Ishikawa (cell line): ENCODE measurements at regions not wholly inside any gene's neighbourhood (a gene's known extent, or its start where the extent isn't known, plus 50 kb on each side); places are given as distances from the start of the nearest gene placed in this dataset.

Source experiments
- CREB1 ChIP-seq: IDR thresholded peaks from 2 replicates; pipeline ENCODE4 v1.6.1; 2012; ENCODE audit warnings: low read depth
- EP300 ChIP-seq: IDR thresholded peaks from 2 replicates; pipeline ENCODE4 v1.6.1; 2012; ENCODE audit warnings: borderline replicate concordance
- FOXM1 ChIP-seq: IDR thresholded peaks from 2 replicates; pipeline ENCODE4 v1.6.1; 2012; ENCODE audit warnings: low read depth, borderline replicate concordance
- RAD21 ChIP-seq: IDR thresholded peaks from 2 replicates; pipeline ENCODE4 v1.6.1; 2012; ENCODE audit warnings: low read depth
- TAF1 ChIP-seq: IDR thresholded peaks from 2 replicates; pipeline ENCODE4 v1.6.1; 2012; ENCODE audit warnings: low read depth, mild to moderate bottlenecking
- TF ChIP-seq, protein P1 (sequence below): IDR thresholded peaks from 2 replicates; pipeline ENCODE4 v1.6.1; 2012
- TF ChIP-seq, protein P2 (sequence below): IDR thresholded peaks from 2 replicates; pipeline ENCODE4 v1.6.1; 2012; ENCODE audit warnings: low read depth, mild to moderate bottlenecking

DNA sequence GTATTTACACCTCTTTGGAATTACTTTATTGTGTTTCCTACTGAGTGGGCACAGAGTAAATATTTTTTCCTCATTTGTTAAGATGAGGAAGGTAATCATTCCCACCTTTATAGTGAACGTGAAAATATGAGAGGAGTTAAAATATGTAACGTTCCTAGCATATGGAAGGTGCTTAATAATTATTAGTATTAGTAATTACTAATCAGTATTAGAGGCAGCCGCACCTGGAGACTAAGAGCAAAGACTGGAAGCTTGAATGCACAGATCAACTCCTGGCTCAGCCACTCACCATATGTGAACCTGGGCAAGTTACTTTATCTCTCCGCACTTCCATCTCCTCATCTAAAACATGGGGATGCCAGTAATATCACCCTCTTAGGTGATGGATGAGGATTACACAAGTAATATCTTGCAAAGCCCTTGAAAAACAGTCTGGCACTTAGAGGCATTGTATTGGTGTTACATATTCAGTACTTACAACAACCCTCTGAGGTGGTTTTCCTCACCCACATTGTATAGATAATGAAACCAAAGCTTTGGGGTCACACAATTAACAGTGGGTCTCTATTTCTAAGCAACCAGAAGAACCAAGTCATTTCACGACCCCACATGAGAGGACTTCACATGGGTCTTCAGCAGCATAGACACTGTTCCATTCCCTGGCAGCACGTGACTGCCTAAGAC is 100.3 kb upstream of the KCTD1 start:
- TF ChIP-seq RAD21 (no peak), TAF1 (no peak), CREB1 (no peak), FOXM1 (no peak), EP300 (no peak)
- TF ChIP-seq, protein P1, sequence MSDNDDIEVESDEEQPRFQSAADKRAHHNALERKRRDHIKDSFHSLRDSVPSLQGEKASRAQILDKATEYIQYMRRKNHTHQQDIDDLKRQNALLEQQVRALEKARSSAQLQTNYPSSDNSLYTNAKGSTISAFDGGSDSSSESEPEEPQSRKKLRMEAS: no peak
- TF ChIP-seq, protein P2, sequence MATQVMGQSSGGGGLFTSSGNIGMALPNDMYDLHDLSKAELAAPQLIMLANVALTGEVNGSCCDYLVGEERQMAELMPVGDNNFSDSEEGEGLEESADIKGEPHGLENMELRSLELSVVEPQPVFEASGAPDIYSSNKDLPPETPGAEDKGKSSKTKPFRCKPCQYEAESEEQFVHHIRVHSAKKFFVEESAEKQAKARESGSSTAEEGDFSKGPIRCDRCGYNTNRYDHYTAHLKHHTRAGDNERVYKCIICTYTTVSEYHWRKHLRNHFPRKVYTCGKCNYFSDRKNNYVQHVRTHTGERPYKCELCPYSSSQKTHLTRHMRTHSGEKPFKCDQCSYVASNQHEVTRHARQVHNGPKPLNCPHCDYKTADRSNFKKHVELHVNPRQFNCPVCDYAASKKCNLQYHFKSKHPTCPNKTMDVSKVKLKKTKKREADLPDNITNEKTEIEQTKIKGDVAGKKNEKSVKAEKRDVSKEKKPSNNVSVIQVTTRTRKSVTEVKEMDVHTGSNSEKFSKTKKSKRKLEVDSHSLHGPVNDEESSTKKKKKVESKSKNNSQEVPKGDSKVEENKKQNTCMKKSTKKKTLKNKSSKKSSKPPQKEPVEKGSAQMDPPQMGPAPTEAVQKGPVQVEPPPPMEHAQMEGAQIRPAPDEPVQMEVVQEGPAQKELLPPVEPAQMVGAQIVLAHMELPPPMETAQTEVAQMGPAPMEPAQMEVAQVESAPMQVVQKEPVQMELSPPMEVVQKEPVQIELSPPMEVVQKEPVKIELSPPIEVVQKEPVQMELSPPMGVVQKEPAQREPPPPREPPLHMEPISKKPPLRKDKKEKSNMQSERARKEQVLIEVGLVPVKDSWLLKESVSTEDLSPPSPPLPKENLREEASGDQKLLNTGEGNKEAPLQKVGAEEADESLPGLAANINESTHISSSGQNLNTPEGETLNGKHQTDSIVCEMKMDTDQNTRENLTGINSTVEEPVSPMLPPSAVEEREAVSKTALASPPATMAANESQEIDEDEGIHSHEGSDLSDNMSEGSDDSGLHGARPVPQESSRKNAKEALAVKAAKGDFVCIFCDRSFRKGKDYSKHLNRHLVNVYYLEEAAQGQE: no peak
